Astrocyte (in vitro differentiated cells and primary cell): ENCODE measurements at regions not wholly inside any gene's neighbourhood (a gene's known extent, or its start where the extent isn't known, plus 50 kb on each side); places are given as distances from the start of the nearest gene placed in this dataset.

Experiments used
- CTCF ChIP-seq: IDR thresholded peaks from 2 replicates; pipeline ENCODE4 v1.5.1; 2011; ENCODE audit warnings: low read depth, mild to moderate bottlenecking, inconsistent platforms, low read length, moderate library complexity; ENCODE audit not compliant: insufficient read depth
- EZH2 ChIP-seq: IDR thresholded peaks from 2 replicates; pipeline ENCODE4 v1.6.1; 2012; ENCODE audit warnings: mild to moderate bottlenecking, low read length, inconsistent platforms; ENCODE audit not compliant: insufficient read depth

GRCh38 chr6:19713411-19713810 is 123.8 kb upstream of the ID4 start:
- no peak for TF ChIP-seq EZH2
- TF ChIP-seq CTCF, result no peak
